SK-N-SH (cell line): ENCODE measurements at regions not wholly inside any gene's neighbourhood (a gene's known extent, or its start where the extent isn't known, plus 50 kb on each side); places are given as distances from the start of the nearest gene placed in this dataset.

Experiments
- CTCF ChIA-PET: fragments of 300-600, 350-600 bp; formaldehyde crosslinking; extraction: SDS; loops from one replicate; lab custom pipeline; 2021; lab: Yijun Ruan, JAX
- POLR2A ChIA-PET: fragments of 350-600 bp; sonication (Branson Sonifier 250); formaldehyde crosslinking; extraction: SDS; loops from one replicate; lab custom pipeline; 2020; ENCODE audit warnings: antibody characterized with exemption, inconsistent platforms; lab: Yijun Ruan, JAX
- DNase-seq: peaks from one replicate; pipeline ENCODE4 v3.0.0; 2012
- H2AFZ ChIP-seq: fragments of 200-600 bp; sonication (generic); 2 replicates; pipeline ENCODE4 v1.8.1; 2016; ENCODE audit warnings: antibody characterized with exemption, mild to moderate bottlenecking, low read depth
- H3F3A ChIP-seq: fragments of 200-600 bp; sonication (generic); replicated peaks from 2 replicates; pipeline ENCODE3; 2016; ENCODE audit warnings: antibody characterized with exemption, mild to moderate bottlenecking; ENCODE audit not compliant: insufficient read depth
- H3K27ac ChIP-seq, 2 experiments: fragments of 200-500 bp in 1 of 2; fragments of 200-600 bp in 1 of 2; sonication (Bioruptor generic) in 1 of 2; sonication (generic), shearing (Covaris generic) in 1 of 2; 2 replicates each; pipeline versions ENCODE4 v1.5.1 to v1.6.1; 2014 to 2016; ENCODE audit warnings: low read depth in 2 of 2, inconsistent platforms in 1 of 2, low read length in 1 of 2, mild to moderate bottlenecking in 1 of 2, mixed read lengths in 1 of 2
- H3K27me3 ChIP-seq: fragments of 200-600 bp; sonication (generic), shearing (Covaris generic); 2 replicates; pipeline ENCODE4 v1.6.1; 2016; ENCODE audit warnings: mixed run types; ENCODE audit not compliant: insufficient read depth
- H3K36me3 ChIP-seq, 2 experiments: fragments of 200-500 bp in 1 of 2; fragments of 200-600 bp in 1 of 2; sonication (Bioruptor generic) in 1 of 2; sonication (generic) in 1 of 2; replicated peaks in 1 of 2; 2 replicates each; pipeline versions ENCODE3 to v1.5.1; 2014 to 2016; ENCODE audit warnings: low read length in 1 of 2, mild to moderate bottlenecking in 1 of 2; ENCODE audit not compliant: insufficient read depth in 2 of 2, control insufficient read depth in 1 of 2
- H3K4me1 ChIP-seq, 2 experiments: fragments of 200-500 bp in 1 of 2; fragments of 200-600 bp in 1 of 2; sonication (Bioruptor generic) in 1 of 2; sonication (generic), shearing (Covaris generic) in 1 of 2; 2 replicates each; pipeline versions ENCODE4 v1.5.1 to v1.6.1; 2014 to 2016; ENCODE audit warnings: low read depth in 1 of 2, low read length in 1 of 2, mixed run types in 1 of 2; ENCODE audit not compliant: insufficient read depth in 2 of 2, control insufficient read depth in 1 of 2
- H3K4me2 ChIP-seq: fragments of 200-600 bp; sonication (generic), shearing (Covaris generic); 2 replicates; pipeline ENCODE4 v1.6.1; 2017; ENCODE audit warnings: mixed run types
- H3K4me3 ChIP-seq, 2 experiments: fragments of 200-500 bp in 1 of 2; fragments of 200-600 bp in 1 of 2; sonication (Bioruptor generic) in 1 of 2; sonication (generic), shearing (Covaris generic) in 1 of 2; 2 replicates each; pipeline versions ENCODE4 v1.5.1 to v1.8.1; 2014 to 2016; ENCODE audit warnings: low read depth in 2 of 2, inconsistent platforms in 1 of 2, low read length in 1 of 2, mild to moderate bottlenecking in 1 of 2, mixed read lengths in 1 of 2, moderate library complexity in 1 of 2
- H3K79me2 ChIP-seq: fragments of 200-600 bp; sonication (generic); 2 replicates; pipeline ENCODE4 v1.8.1; 2017; ENCODE audit warnings: mild to moderate bottlenecking; ENCODE audit not compliant: insufficient read depth
- H3K9ac ChIP-seq: fragments of 200-600 bp; sonication (generic); 2 replicates; pipeline ENCODE4 v1.6.1; 2017; ENCODE audit warnings: mixed run types
- H3K9me2 ChIP-seq: fragments of 200-600 bp; sonication (generic); 2 replicates; pipeline ENCODE4 v1.6.1; 2017; ENCODE audit warnings: mixed run types
- H3K9me3 ChIP-seq: fragments of 200-600 bp; sonication (generic); 2 replicates; pipeline ENCODE4 v1.6.1; 2017; ENCODE audit warnings: mixed run types, mild to moderate bottlenecking, moderate library complexity
- H4K20me1 ChIP-seq: fragments of 200-600 bp; sonication (generic); 2 replicates; pipeline ENCODE4 v1.6.1; 2017; ENCODE audit warnings: mild to moderate bottlenecking, mixed run types; ENCODE audit not compliant: insufficient read depth
- EP300 ChIP-seq, 2 experiments: IDR thresholded peaks; 2 replicates each; pipeline versions ENCODE4 v1.4.0 to v1.6.1; 2012; ENCODE audit warnings: borderline replicate concordance in 1 of 2, low read depth in 1 of 2, low read length in 1 of 2
- FOSL2 ChIP-seq: IDR thresholded peaks from 2 replicates; pipeline ENCODE4 v1.4.0; 2012; ENCODE audit warnings: low read depth, mild to moderate bottlenecking, moderate library complexity, borderline replicate concordance
- FOXM1 ChIP-seq: IDR thresholded peaks from 2 replicates; pipeline ENCODE4 v1.4.0; 2012; ENCODE audit warnings: low read depth, mild to moderate bottlenecking
- GABPA ChIP-seq: IDR thresholded peaks from 2 replicates; pipeline ENCODE4 v1.4.0; 2012; ENCODE audit warnings: low read depth, mild to moderate bottlenecking
- GATA2 ChIP-seq: sonication (generic); formaldehyde crosslinking; IDR thresholded peaks from 2 replicates; pipeline ENCODE4 v1.5.0; 2020; ENCODE audit warnings: mild to moderate bottlenecking, missing genetic modification reagents
- JUND ChIP-seq: IDR thresholded peaks from 2 replicates; pipeline ENCODE4 v1.4.0; 2012
- MEF2A ChIP-seq: IDR thresholded peaks from 2 replicates; pipeline ENCODE4 v1.4.0; 2012; ENCODE audit warnings: low read depth, borderline replicate concordance
- MXI1 ChIP-seq: IDR thresholded peaks from 2 replicates; pipeline ENCODE4 v1.6.1; 2012; ENCODE audit warnings: mild to moderate bottlenecking, low read depth, low read length, improper control_type of control experiment
- RFX5 ChIP-seq: IDR thresholded peaks from 2 replicates; pipeline ENCODE4 v1.6.1; 2012; ENCODE audit warnings: mild to moderate bottlenecking, improper control_type of control experiment, low read length
- RXRA ChIP-seq: IDR thresholded peaks from 2 replicates; pipeline ENCODE4 v1.4.0; 2012; ENCODE audit warnings: low read depth, mild to moderate bottlenecking, borderline replicate concordance
- SMC3 ChIP-seq: IDR thresholded peaks from 2 replicates; pipeline ENCODE4 v1.6.1; 2012; ENCODE audit warnings: low read depth, low read length, improper control_type of control experiment
- YY1 ChIP-seq: IDR thresholded peaks from 2 replicates; pipeline ENCODE4 v1.4.0; 2012; ENCODE audit warnings: low read depth, mild to moderate bottlenecking
- WGBS: methylation state at CpG from one replicate; pipeline ENCODE4 v1.1.6; 2017; ENCODE audit warnings: low lambda C conversion rate; 5-methylcytosine and 5-hydroxymethylcytosine counted together
- TF ChIP-seq, protein P1 (sequence below): IDR thresholded peaks from 2 replicates; pipeline ENCODE4 v1.4.0; 2012; ENCODE audit warnings: low read depth, borderline replicate concordance
- TF ChIP-seq, protein P2 (sequence below): IDR thresholded peaks from 2 replicates; pipeline ENCODE4; 2012
- TF ChIP-seq, protein P3 (sequence below): fragments of 150-350 bp; IDR thresholded peaks from 2 replicates; pipeline ENCODE4 v1.6.1; 2017; ENCODE audit warnings: antibody characterized with exemption, low read length, low read depth, borderline replicate concordance
- TF ChIP-seq, protein P4 (sequence below): IDR thresholded peaks from 2 replicates; pipeline ENCODE4 v1.6.1; 2012; ENCODE audit warnings: mild to moderate bottlenecking, low read depth, low read length, moderate library complexity

DNA sequence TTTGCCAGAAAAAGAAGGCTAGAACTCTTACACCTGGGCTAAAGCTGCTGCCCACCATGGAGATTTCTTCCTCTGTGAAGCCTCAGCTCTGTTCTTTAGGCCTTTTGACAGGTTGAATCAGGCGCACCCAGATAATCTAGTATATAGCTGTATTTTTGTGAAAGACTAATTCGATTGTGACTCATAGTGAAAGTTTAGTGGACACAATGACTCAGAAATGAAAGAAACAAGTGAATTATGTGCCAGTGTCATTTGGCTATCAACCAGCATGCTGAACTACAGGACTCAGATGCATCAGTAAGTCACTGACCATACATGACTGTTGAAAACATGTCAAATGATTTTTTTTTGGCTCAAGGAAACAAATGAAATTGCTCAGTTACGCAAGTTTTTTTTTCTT lies 425.4 kb downstream of the SLITRK2 start:
- CTCF ChIA-PET = no interaction called here
- TF ChIP-seq FOSL2 = no peak
- TF ChIP-seq, protein P1, sequence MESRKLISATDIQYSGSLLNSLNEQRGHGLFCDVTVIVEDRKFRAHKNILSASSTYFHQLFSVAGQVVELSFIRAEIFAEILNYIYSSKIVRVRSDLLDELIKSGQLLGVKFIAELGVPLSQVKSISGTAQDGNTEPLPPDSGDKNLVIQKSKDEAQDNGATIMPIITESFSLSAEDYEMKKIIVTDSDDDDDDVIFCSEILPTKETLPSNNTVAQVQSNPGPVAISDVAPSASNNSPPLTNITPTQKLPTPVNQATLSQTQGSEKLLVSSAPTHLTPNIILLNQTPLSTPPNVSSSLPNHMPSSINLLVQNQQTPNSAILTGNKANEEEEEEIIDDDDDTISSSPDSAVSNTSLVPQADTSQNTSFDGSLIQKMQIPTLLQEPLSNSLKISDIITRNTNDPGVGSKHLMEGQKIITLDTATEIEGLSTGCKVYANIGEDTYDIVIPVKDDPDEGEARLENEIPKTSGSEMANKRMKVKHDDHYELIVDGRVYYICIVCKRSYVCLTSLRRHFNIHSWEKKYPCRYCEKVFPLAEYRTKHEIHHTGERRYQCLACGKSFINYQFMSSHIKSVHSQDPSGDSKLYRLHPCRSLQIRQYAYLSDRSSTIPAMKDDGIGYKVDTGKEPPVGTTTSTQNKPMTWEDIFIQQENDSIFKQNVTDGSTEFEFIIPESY = no peak
- no peak for TF ChIP-seq SMC3
- no peak for TF ChIP-seq FOXM1
- TF ChIP-seq, protein P2, sequence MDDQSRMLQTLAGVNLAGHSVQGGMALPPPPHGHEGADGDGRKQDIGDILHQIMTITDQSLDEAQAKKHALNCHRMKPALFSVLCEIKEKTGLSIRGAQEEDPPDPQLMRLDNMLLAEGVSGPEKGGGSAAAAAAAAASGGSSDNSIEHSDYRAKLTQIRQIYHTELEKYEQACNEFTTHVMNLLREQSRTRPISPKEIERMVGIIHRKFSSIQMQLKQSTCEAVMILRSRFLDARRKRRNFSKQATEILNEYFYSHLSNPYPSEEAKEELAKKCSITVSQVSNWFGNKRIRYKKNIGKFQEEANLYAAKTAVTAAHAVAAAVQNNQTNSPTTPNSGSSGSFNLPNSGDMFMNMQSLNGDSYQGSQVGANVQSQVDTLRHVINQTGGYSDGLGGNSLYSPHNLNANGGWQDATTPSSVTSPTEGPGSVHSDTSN = no peak
- no peak for TF ChIP-seq RXRA
- Histone ChIP-seq H3K27me3 (no peaks in the 10 kb centered on the region), H3K9ac (no peak overlapping the region), H3K4me2 (no peak overlapping the region), H3K4me1 (no peaks in the 10 kb centered on the region), H3K9me3 (no peaks in the 10 kb centered on the region), H3K4me3 (no peak overlapping the region), H3F3A (no peaks in the 10 kb centered on the region), H2AFZ (no peak overlapping the region), H3K9me2 (no peaks in the 10 kb centered on the region), H4K20me1 (no peaks in the 10 kb centered on the region), H3K36me3 (no peaks in the 10 kb centered on the region), H3K79me2 (no peaks in the 10 kb centered on the region), H3K27ac (no peak overlapping the region)
- WGBS = 11% methylated on average over 3 of the region's 3 CpGs
- POLR2A ChIA-PET = no interaction called here
- DNase-seq = no peak

DNA sequence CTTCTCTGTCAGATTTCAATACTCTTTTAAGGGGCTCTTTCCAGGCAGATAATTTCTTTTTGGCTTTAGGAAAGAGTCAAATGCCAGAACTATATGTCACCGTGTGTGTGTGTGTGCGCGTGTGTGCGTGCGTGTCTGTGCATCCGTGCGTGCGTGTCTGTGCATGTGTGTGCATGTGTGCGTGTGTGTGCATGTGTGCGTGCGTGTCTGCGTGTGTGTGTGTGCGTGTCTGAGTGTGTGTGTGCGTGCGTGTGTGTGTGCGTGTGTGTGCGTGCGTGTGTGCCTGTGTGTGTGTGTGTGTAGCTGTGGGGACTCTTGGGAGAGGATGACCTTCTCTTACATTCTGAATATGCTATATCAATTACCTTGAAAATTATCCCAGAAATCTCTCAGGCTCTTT lies 441.6 kb downstream of the SLITRK2 start:
- POLR2A ChIA-PET = no interaction called here
- Histone ChIP-seq H3K4me1 (no peaks in the 10 kb centered on the region), H3K27me3 (no peaks in the 10 kb centered on the region), H3K27ac (no peak overlapping the region), H3K79me2 (no peaks in the 10 kb centered on the region), H2AFZ (no peak overlapping the region), H3K4me2 (no peak overlapping the region), H3K9me3 (no peaks in the 10 kb centered on the region), H3K4me3 (no peak overlapping the region), H3K36me3 (no peaks in the 10 kb centered on the region), H3K9me2 (no peaks in the 10 kb centered on the region), H3K9ac (no peak overlapping the region), H3F3A (no peaks in the 10 kb centered on the region), H4K20me1 (no peaks in the 10 kb centered on the region)
- TF ChIP-seq JUND = no peak
- no peak for TF ChIP-seq EP300 (IDR thresholded peaks at IDR 0.05; ENCODE audit: borderline replicate concordance in 1 of 2, low read depth in 1 of 2, low read length in 1 of 2)
- TF ChIP-seq, protein P3, sequence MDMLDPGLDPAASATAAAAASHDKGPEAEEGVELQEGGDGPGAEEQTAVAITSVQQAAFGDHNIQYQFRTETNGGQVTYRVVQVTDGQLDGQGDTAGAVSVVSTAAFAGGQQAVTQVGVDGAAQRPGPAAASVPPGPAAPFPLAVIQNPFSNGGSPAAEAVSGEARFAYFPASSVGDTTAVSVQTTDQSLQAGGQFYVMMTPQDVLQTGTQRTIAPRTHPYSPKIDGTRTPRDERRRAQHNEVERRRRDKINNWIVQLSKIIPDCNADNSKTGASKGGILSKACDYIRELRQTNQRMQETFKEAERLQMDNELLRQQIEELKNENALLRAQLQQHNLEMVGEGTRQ = no peak
- TF ChIP-seq GATA2 (CRISPR knock-in tag) = no peak
- TF ChIP-seq MXI1 = no peak
- no peak for TF ChIP-seq MEF2A
- TF ChIP-seq, protein P2 = no peak
- no peak for TF ChIP-seq YY1
- TF ChIP-seq RFX5 = no peak
- TF ChIP-seq GABPA = no peak
- TF ChIP-seq, protein P4, sequence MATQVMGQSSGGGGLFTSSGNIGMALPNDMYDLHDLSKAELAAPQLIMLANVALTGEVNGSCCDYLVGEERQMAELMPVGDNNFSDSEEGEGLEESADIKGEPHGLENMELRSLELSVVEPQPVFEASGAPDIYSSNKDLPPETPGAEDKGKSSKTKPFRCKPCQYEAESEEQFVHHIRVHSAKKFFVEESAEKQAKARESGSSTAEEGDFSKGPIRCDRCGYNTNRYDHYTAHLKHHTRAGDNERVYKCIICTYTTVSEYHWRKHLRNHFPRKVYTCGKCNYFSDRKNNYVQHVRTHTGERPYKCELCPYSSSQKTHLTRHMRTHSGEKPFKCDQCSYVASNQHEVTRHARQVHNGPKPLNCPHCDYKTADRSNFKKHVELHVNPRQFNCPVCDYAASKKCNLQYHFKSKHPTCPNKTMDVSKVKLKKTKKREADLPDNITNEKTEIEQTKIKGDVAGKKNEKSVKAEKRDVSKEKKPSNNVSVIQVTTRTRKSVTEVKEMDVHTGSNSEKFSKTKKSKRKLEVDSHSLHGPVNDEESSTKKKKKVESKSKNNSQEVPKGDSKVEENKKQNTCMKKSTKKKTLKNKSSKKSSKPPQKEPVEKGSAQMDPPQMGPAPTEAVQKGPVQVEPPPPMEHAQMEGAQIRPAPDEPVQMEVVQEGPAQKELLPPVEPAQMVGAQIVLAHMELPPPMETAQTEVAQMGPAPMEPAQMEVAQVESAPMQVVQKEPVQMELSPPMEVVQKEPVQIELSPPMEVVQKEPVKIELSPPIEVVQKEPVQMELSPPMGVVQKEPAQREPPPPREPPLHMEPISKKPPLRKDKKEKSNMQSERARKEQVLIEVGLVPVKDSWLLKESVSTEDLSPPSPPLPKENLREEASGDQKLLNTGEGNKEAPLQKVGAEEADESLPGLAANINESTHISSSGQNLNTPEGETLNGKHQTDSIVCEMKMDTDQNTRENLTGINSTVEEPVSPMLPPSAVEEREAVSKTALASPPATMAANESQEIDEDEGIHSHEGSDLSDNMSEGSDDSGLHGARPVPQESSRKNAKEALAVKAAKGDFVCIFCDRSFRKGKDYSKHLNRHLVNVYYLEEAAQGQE = no peak
- DNase-seq = no peak
- CTCF ChIA-PET = no interaction called here
- 72% methylated on average over 18 of the region's 18 CpGs for WGBS
